ENCODE measurements at regions not wholly inside any gene's neighbourhood (a gene's known extent, or its start where the extent isn't known, plus 50 kb on each side); places are given as distances from the start of the nearest gene placed in this dataset.

GRCh38 chr14:101242442-101243385 is 318.6 kb upstream of the DIO3 start:
- Mint-ChIP-seq H3K4me3 (no peak overlapping the region), H3K36me3 (ENCODE audit: low read depth) (no peaks in the 10 kb centered on the region), H3K9me3 (no peaks in the 10 kb centered on the region), H3K4me1 (ENCODE audit: low read depth) (no peaks in the 10 kb centered on the region), H3K27me3 (peaks cover 11% of the 10 kb centered on the region), H3K27ac (no peak overlapping the region)
- TF ChIP-seq CTCF (IDR thresholded peaks at IDR 0.05) = no peak
- intact Hi-C loops (cut with micrococcal nuclease) = no loop called here
- CTCF ChIA-PET = no interaction called here
- ATAC-seq = no peak
- DNase-seq = no peak
- POLR2A ChIA-PET = no interaction called here

- H3K27ac Mint-ChIP-seq = no peak overlapping the region
- peaks cover 12% of the 10 kb centered on the region for H3K27me3 Mint-ChIP-seq
- no peaks in the 10 kb centered on the region for H3K36me3 Mint-ChIP-seq (ENCODE audit: low read depth)
- no peaks in the 10 kb centered on the region for H3K4me1 Mint-ChIP-seq (ENCODE audit: low read depth)
- H3K4me3 Mint-ChIP-seq = no peak overlapping the region
- TF ChIP-seq CTCF (IDR thresholded peaks at IDR 0.05) = no peak
- no peak for DNase-seq
- H3K9me3 Mint-ChIP-seq = no peaks in the 10 kb centered on the region
- ChIA-PET CTCF (no interaction called here), POLR2A (no interaction called here)
- intact Hi-C loops (cut with micrococcal nuclease) = no loop called here
- no peak for ATAC-seq
Measured at GRCh38 chr14:101243587-101244338, 317.5 kb upstream of the DIO3 start.

DNA sequence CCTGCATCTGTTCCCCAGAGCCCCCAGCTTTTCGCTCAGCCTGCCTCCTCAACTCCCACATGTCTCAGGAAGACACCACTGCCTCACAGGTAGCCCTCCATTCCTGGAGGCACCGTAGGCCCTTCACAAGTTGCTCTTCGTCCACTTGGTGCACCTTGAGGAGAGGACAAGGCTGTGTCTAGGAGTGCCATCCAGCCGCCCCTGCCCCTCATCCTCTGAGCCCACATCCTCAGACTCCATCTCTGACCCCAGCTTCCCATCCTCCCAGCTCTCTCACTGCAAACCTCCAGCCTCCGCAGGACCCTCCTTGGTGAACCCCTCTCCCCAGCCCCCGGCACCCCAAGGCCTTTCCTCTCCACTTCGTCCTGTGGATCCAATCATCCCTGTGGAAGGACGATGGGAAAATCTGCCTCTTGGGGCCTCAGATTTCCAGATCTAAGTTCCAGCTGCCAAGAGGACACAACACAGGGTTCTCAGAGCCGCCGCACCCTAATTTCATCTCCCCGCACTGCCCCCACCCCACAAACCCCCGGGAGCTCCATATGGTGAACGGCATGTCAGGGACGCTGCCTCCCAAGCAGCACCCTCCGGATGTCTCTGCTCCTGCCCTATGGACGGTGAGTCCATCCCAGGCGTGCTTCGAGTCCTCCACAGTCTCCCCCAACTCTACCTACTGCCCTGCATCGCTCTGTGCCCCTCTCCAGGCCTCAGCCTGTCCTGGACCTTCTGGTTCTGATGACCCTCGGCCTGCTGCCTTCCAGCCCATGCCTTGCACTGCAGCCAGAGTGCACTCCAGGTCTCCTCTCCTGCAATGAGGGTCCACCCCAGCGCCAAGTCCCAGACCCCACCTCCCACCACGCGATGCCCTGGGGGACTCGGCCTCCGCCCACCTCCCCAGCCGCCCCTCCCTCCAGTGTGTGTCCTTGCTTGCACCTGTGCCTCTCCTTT is 314.1 kb upstream of the DIO3 start:
- ATAC-seq (no peak), DNase-seq (no peak)
- POLR2A ChIA-PET = no interaction called here
- Mint-ChIP-seq H3K27ac (no peak overlapping the region), H3K4me3 (no peak overlapping the region), H3K36me3 (ENCODE audit: low read depth) (no peaks in the 10 kb centered on the region), H3K9me3 (no peaks in the 10 kb centered on the region), H3K27me3 (peaks cover 12% of the 10 kb centered on the region), H3K4me1 (ENCODE audit: low read depth) (peaks cover 3% of the 10 kb centered on the region)
- CTCF ChIA-PET = no interaction called here
- TF ChIP-seq CTCF (IDR thresholded peaks at IDR 0.05) = no peak
- intact Hi-C loops (cut with micrococcal nuclease) = no loop called here

DNA sequence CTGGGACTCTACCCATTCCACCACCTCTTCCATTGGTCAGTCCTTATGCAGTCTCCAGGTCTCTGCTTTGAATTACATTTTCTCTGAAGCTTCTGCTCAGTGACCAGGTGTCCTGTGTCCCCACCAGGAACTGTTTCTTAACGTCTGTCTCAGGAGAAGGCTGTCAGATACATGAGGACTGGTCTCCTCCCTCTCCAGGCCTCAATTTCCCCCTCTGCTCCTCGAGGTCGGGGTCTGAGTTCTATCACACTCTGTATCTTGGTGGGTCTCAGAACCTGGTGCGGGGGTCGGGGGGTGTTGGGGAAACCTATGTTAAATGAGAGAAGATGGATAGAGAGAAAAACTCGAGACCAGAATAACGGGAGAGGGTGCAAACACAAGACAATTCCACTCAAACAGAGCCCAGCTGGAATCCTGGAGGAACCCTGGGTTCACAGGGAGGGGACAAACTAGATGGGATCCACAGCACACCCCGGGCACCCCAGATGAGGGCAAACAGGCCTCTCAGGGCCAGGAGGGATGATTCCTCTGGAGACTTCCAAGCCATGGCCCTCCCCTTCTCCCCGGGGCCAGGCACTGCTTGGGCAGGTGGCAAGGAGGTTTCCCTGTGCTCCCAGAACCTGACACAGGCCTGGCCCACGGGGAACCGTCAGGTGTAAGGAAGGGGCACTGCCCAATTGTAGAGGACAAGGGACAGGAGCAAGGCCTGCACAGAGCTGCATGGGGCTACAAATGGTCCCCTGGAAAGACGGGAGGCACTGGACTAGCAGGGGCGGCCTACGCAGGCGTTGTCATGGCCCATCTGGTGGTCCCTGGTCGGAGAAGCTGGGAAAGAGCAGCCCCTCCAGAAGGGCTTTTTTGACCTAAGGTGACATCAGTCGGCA is 313.2 kb upstream of the DIO3 start:
- ChIA-PET POLR2A (no interaction called here), CTCF (no interaction called here)
- intact Hi-C loops (cut with micrococcal nuclease) = no loop called here
- ATAC-seq = no peak
- H3K27ac Mint-ChIP-seq = no peak overlapping the region
- H3K27me3 Mint-ChIP-seq = peaks cover 16% of the 10 kb centered on the region
- no peaks in the 10 kb centered on the region for H3K9me3 Mint-ChIP-seq
- H3K4me3 Mint-ChIP-seq = no peak overlapping the region
- peaks cover 3% of the 10 kb centered on the region for H3K4me1 Mint-ChIP-seq (ENCODE audit: low read depth)
- TF ChIP-seq CTCF (IDR thresholded peaks at IDR 0.05) = no peak
- no peak for DNase-seq
- H3K36me3 Mint-ChIP-seq (ENCODE audit: low read depth) = no peaks in the 10 kb centered on the region
